Liver (tissue), 8 donors: ENCODE measurements at regions not wholly inside any gene's neighbourhood (a gene's known extent, or its start where the extent isn't known, plus 50 kb on each side); places are given as distances from the start of the nearest gene placed in this dataset.

Experiments
- DNase-seq: peaks from one replicate; pipeline ENCODE4 v3.0.0-alpha.2; 2017; ENCODE audit warnings: low spot score
- H3K27ac ChIP-seq, 2 donors: one replicate each; pipeline ENCODE4 v1.7.0; 2013; ENCODE audit warnings: inconsistent platforms in 2 of 2, low read length in 2 of 2, control low read depth in 1 of 2, low read depth in 1 of 2, mild to moderate bottlenecking in 1 of 2
- H3K27me3 ChIP-seq, 4 donors: one replicate each; pipeline versions ENCODE4 v1.6.1 to v1.7.0; 2013; ENCODE audit warnings: low read length in 3 of 4, inconsistent platforms in 1 of 4, mild to moderate bottlenecking in 1 of 4, moderate library complexity in 1 of 4; ENCODE audit not compliant: control insufficient read depth in 4 of 4, insufficient read depth in 4 of 4
- H3K36me3 ChIP-seq, 4 donors: one replicate each; pipeline versions ENCODE4 v1.6.1 to v1.7.0; 2013; ENCODE audit warnings: low read length in 3 of 4, mild to moderate bottlenecking in 3 of 4, low read depth in 1 of 4, moderate library complexity in 1 of 4; ENCODE audit not compliant: control insufficient read depth in 4 of 4, insufficient read depth in 3 of 4
- H3K4me1 ChIP-seq, 4 donors: one replicate each; pipeline versions ENCODE4 v1.6.1 to v1.7.0; 2013; ENCODE audit warnings: low read length in 3 of 4, mild to moderate bottlenecking in 3 of 4, moderate library complexity in 1 of 4; ENCODE audit not compliant: control insufficient read depth in 4 of 4, insufficient read depth in 4 of 4
- H3K4me3 ChIP-seq, 3 donors: one replicate each; pipeline versions ENCODE4 v1.6.1 to v1.7.0; 2013; ENCODE audit warnings: low read length in 3 of 3, control low read depth in 1 of 3, low read depth in 1 of 3, mild to moderate bottlenecking in 1 of 3
- H3K9ac ChIP-seq, 2 donors: one replicate each; pipeline ENCODE4 v1.7.0; 2013; ENCODE audit warnings: low read length in 2 of 2, mild to moderate bottlenecking in 2 of 2, moderate library complexity in 2 of 2, control low read depth in 1 of 2, low read depth in 1 of 2
- H3K9me3 ChIP-seq, 4 donors: one replicate each; pipeline versions ENCODE4 v1.6.1 to v1.7.0; 2013; ENCODE audit warnings: low read length in 3 of 4; ENCODE audit not compliant: control insufficient read depth in 4 of 4
- CTCF ChIP-seq: fragments of 150-350 bp; IDR thresholded peaks from 2 replicates; pipeline ENCODE4 v1.5.1; 2017; ENCODE audit warnings: improper control_type of control experiment, low read depth, low read length; ENCODE audit not compliant: missing input control
- EGR1 ChIP-seq, 2 donors: IDR thresholded peaks; 2 replicates each; pipeline ENCODE4 v1.6.1; 2016 to 2018; ENCODE audit warnings: antibody characterized with exemption in 2 of 2, low read depth in 2 of 2
- GABPA ChIP-seq, 2 donors: IDR thresholded peaks in 1 of 2; conservative IDR thresholded peaks in 1 of 2; 2 replicates each; pipeline ENCODE4 v1.6.1; 2016; ENCODE audit warnings: antibody characterized with exemption in 2 of 2, mild to moderate bottlenecking in 1 of 2, moderate library complexity in 1 of 2
- JUND ChIP-seq, 2 donors: IDR thresholded peaks; 2 replicates each; pipeline ENCODE4 v1.6.1; 2016; ENCODE audit warnings: antibody characterized with exemption in 2 of 2
- RAD21 ChIP-seq, 2 donors: IDR thresholded peaks; 2 replicates each; pipeline ENCODE4 v1.6.1; 2016; ENCODE audit warnings: antibody characterized with exemption in 2 of 2, mild to moderate bottlenecking in 2 of 2
- REST ChIP-seq: IDR thresholded peaks from 2 replicates; pipeline ENCODE4 v1.6.1; 2016; ENCODE audit warnings: antibody characterized with exemption, mild to moderate bottlenecking
- RXRA ChIP-seq, 2 donors: IDR thresholded peaks; 2 replicates each; pipeline ENCODE4 v1.6.1; 2017 to 2018; ENCODE audit warnings: antibody characterized with exemption in 2 of 2, mild to moderate bottlenecking in 1 of 2
- SP1 ChIP-seq: IDR thresholded peaks from 2 replicates; pipeline ENCODE4 v1.6.1; 2018; ENCODE audit warnings: antibody characterized with exemption, mild to moderate bottlenecking
- TAF1 ChIP-seq: conservative IDR thresholded peaks from 2 replicates; pipeline ENCODE4 v1.6.1; 2016; ENCODE audit warnings: antibody characterized with exemption, mild to moderate bottlenecking
- YY1 ChIP-seq: IDR thresholded peaks from 2 replicates; pipeline ENCODE4 v1.6.1; 2016; ENCODE audit warnings: antibody characterized with exemption, mild to moderate bottlenecking
- ZBTB33 ChIP-seq: IDR thresholded peaks from 2 replicates; pipeline ENCODE4 v1.6.1; 2016; ENCODE audit warnings: antibody characterized with exemption
- WGBS: extraction: QIAGEN DNeasy Blood & Tissue Kit; methylation state at CpG from one replicate; pipeline ENCODE4 v1.1.7; 2013; 5-methylcytosine and 5-hydroxymethylcytosine counted together
- TF ChIP-seq, protein P1 (sequence below): IDR thresholded peaks from 2 replicates; pipeline ENCODE4 v1.6.1; 2016; ENCODE audit warnings: antibody characterized with exemption
- donor health status: healthy.
- donor health status: healthy.
- donor health status: healthy.
- donor health status: healthy.
- donor health status: healthy.

DNA sequence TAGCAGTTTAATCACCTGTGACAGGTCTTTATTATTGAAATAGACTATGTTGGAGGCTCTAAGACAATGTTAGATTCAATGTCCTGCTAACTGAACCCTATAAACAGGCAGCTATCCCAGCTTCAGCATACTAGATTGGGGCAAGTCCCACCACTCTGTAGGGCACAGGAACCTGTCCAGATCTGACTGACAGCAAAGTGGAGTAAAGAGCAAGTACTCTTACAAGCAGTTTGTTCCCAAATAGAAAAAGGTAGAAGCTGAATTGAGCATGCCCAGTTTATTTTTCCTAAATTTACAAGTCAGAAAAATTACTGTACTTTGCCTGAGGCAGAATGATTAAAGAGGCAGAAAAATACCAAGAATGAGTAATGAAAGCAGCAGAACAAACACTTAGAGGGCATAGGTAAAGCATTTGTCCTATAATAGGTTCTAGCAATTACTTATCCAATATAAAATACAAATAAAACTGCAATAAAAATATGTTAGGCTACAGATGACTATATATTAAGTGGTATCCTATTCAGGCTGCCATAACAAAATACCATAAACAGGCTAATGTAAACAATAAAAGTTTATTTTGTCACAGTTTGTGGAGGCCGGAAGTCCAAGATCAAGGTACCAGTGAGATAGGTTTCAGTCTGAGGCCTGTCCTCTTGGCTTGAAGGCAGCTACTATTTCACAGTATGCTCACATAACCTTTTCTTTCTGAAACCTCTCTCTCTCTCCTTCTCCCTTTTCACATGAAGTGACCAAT lies 868.2 kb downstream of the C12orf50 start:
- Histone ChIP-seq H3K27me3 (no peaks in the 10 kb centered on the region), H3K4me3 (no peak overlapping the region), H3K9me3 (peaks cover 0 to 12% (median 7%) of the 10 kb centered on the region in 4 donors), H3K4me1 (no peaks in the 10 kb centered on the region), H3K9ac (no peak overlapping the region), H3K27ac (no peak overlapping the region), H3K36me3 (no peaks in the 10 kb centered on the region)
- WGBS = 75% methylated on average over 1 of the region's 1 CpG
- TF ChIP-seq EGR1 (IDR thresholded peaks at IDR 0.05; ENCODE audit: low read depth in 2 of 2) = no peak
- TF ChIP-seq GABPA (IDR thresholded peaks at IDR 0.05 in 1 of 2, conservative IDR thresholded peaks at IDR 0.05 in 1 of 2) = no peak
- TF ChIP-seq YY1 = no peak
- no peak for DNase-seq

- no peaks in the 10 kb centered on the region for H3K9me3 ChIP-seq
- H3K27ac ChIP-seq = no peak overlapping the region
- H3K9ac ChIP-seq = no peak overlapping the region
- H3K36me3 ChIP-seq = no peaks in the 10 kb centered on the region
- H3K4me1 ChIP-seq = no peaks in the 10 kb centered on the region
- 89% methylated on average over 6 of the region's 6 CpGs for WGBS
- TF ChIP-seq YY1 = no peak
- no peak for TF ChIP-seq TAF1
- TF ChIP-seq, protein P1, sequence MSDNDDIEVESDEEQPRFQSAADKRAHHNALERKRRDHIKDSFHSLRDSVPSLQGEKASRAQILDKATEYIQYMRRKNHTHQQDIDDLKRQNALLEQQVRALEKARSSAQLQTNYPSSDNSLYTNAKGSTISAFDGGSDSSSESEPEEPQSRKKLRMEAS = no peak
- no peak for TF ChIP-seq ZBTB33
- TF ChIP-seq CTCF = no peak
- TF ChIP-seq JUND (IDR thresholded peaks at IDR 0.05) = no peak
- TF ChIP-seq RAD21 (IDR thresholded peaks at IDR 0.05) = no peak
- TF ChIP-seq RXRA (IDR thresholded peaks at IDR 0.05) = no peak
- no peak for TF ChIP-seq SP1
- no peak for TF ChIP-seq REST
- no peaks in the 10 kb centered on the region for H3K27me3 ChIP-seq
- no peak for DNase-seq
- H3K4me3 ChIP-seq = no peak overlapping the region
These were observed 871.4 kb downstream of the C12orf50 start for GRCh38 chr12:87157791-87158190.
